ENCODE measurements at regions not wholly inside any gene's neighbourhood (a gene's known extent, or its start where the extent isn't known, plus 50 kb on each side); places are given as distances from the start of the nearest gene placed in this dataset.

DNA sequence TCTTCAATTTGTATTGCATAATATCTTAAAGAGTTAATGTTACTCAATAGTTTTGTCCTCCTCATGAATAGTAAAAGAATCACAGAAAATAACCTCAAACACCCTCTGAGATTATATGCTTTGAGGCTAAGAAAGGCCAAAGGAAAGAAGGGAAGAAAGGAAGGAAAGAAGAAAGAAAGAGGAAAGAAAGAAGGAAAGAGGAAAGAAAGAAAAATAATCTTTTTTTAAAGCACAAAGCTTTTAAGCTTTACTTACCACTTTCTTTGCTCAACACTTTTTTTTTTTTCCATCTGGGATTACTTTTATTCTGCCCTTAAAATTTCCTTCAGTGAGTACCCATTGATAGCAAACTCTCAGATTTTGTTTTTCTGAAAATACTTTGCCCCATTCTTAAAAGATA is 369.1 kb downstream of the FGF9 start:
- TF ChIP-seq, protein P1, sequence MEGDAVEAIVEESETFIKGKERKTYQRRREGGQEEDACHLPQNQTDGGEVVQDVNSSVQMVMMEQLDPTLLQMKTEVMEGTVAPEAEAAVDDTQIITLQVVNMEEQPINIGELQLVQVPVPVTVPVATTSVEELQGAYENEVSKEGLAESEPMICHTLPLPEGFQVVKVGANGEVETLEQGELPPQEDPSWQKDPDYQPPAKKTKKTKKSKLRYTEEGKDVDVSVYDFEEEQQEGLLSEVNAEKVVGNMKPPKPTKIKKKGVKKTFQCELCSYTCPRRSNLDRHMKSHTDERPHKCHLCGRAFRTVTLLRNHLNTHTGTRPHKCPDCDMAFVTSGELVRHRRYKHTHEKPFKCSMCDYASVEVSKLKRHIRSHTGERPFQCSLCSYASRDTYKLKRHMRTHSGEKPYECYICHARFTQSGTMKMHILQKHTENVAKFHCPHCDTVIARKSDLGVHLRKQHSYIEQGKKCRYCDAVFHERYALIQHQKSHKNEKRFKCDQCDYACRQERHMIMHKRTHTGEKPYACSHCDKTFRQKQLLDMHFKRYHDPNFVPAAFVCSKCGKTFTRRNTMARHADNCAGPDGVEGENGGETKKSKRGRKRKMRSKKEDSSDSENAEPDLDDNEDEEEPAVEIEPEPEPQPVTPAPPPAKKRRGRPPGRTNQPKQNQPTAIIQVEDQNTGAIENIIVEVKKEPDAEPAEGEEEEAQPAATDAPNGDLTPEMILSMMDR (IDR thresholded peaks at IDR 0.05; ENCODE audit: extremely low read depth in 1 of 2, insufficient read depth in 1 of 2, low read depth in 1 of 2, low read length in 2 of 2): no peak
- TF ChIP-seq POLR2A (IDR thresholded peaks at IDR 0.05; ENCODE audit: low read depth, low read length) (no peak), JUN (IDR thresholded peaks at IDR 0.05; ENCODE audit: borderline replicate concordance, insufficient read depth, insufficient read length, low read depth) (no peak), POLR2AphosphoS5 (IDR thresholded peaks at IDR 0.05; ENCODE audit: insufficient read depth, low read depth, low read length) (no peak), EZH2 (IDR thresholded peaks at IDR 0.05; ENCODE audit: borderline replicate concordance, low read depth, low read length, severe bottlenecking) (no peak), MYC (IDR thresholded peaks at IDR 0.05; ENCODE audit: low read depth, low read length) (no peak), GATA2 (IDR thresholded peaks at IDR 0.05; ENCODE audit: insufficient read depth, insufficient read length, low read depth, low read length) (no peak)
- TF ChIP-seq, protein P2, sequence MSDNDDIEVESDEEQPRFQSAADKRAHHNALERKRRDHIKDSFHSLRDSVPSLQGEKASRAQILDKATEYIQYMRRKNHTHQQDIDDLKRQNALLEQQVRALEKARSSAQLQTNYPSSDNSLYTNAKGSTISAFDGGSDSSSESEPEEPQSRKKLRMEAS (IDR thresholded peaks at IDR 0.05; ENCODE audit: insufficient read depth, insufficient read length): no peak

Data from endothelial cell of umbilical vein (primary cell).